Hematopoietic multipotent progenitor cell treated with erythropoietin and hydrocortisone succinate and interleukin-3 and kit ligand, for 4 days (in vitro differentiated cells): ENCODE measurements at regions not wholly inside any gene's neighbourhood (a gene's known extent, or its start where the extent isn't known, plus 50 kb on each side); places are given as distances from the start of the nearest gene placed in this dataset.
"Not testable (repeated sequence)": the region's sequence is repeated elsewhere in the genome, so short reads cannot be mapped to it uniquely, and the experiment has no call there.

Source experiments
- DNase-seq: peaks from one replicate; pipeline ENCODE4 v3.0.0-alpha.2; 2015

GRCh38 chr4:60721685-60722084 is 478.4 kb upstream of the ADGRL3 start:
- DNase-seq, result no peak

GRCh38 chr4:60723796-60724195 is 476.3 kb upstream of the ADGRL3 start:
- DNase-seq, result no peak

- DNase-seq, result no peak
Measured at GRCh38 chr4:60724623-60725022, 475.5 kb upstream of the ADGRL3 start.

- DNase-seq, result no peak
Measured at GRCh38 chr4:60726779-60727178, 473.3 kb upstream of the ADGRL3 start.

- no peak for DNase-seq
Measured at GRCh38 chr4:60729194-60729593, 470.9 kb upstream of the ADGRL3 start.

- not testable (repeated sequence) for DNase-seq
Measured at GRCh38 chr4:60729764-60730163, 470.4 kb upstream of the ADGRL3 start.

GRCh38 chr4:60737858-60738257 is 462.3 kb upstream of the ADGRL3 start:
- no peak for DNase-seq

GRCh38 chr4:60743654-60744053 is 456.5 kb upstream of the ADGRL3 start:
- no peak for DNase-seq

GRCh38 chr4:60744767-60745166 is 455.4 kb upstream of the ADGRL3 start:
- no peak for DNase-seq

GRCh38 chr4:60745800-60746571 is 454.1 kb upstream of the ADGRL3 start:
- DNase-seq, result no peak

GRCh38 chr4:60750962-60751361 is 449.2 kb upstream of the ADGRL3 start:
- no peak for DNase-seq

- DNase-seq, result no peak
Measured at GRCh38 chr4:60757986-60758680, 442.0 kb upstream of the ADGRL3 start.

- DNase-seq, result no peak
Measured at GRCh38 chr4:60759518-60760245, 440.4 kb upstream of the ADGRL3 start.

- no peak for DNase-seq
Measured at GRCh38 chr4:60780874-60781273, 419.3 kb upstream of the ADGRL3 start.

GRCh38 chr4:60790608-60791007 is 409.5 kb upstream of the ADGRL3 start:
- DNase-seq, result no peak

GRCh38 chr4:60794372-60794771 is 405.8 kb upstream of the ADGRL3 start:
- no peak for DNase-seq

- DNase-seq, result no peak
Measured at GRCh38 chr4:60799214-60799613, 400.9 kb upstream of the ADGRL3 start.

GRCh38 chr4:60800701-60801100 is 399.4 kb upstream of the ADGRL3 start:
- DNase-seq, result no peak

- peak; percentile 62 for DNase-seq
Measured at GRCh38 chr4:60805500-60806313, 394.4 kb upstream of the ADGRL3 start.

GRCh38 chr4:60808726-60809485 is 391.2 kb upstream of the ADGRL3 start:
- DNase-seq, result no peak

- DNase-seq, result no peak
Measured at GRCh38 chr4:60809486-60809800, 390.7 kb upstream of the ADGRL3 start.

GRCh38 chr4:60812811-60813210 is 387.3 kb upstream of the ADGRL3 start:
- no peak for DNase-seq
